ENCODE measurements at regions not wholly inside any gene's neighbourhood (a gene's known extent, or its start where the extent isn't known, plus 50 kb on each side); places are given as distances from the start of the nearest gene placed in this dataset.

- Histone ChIP-seq H3K27ac (ENCODE audit: low read depth, low read length, severe bottlenecking) (no peak overlapping the region), H3K4me1 (ENCODE audit: control insufficient read depth, insufficient read depth, low read length, poor library complexity, severe bottlenecking) (no peaks in the 10 kb centered on the region), H3K4me3 (ENCODE audit: extremely low read depth, insufficient read depth, low read length, poor library complexity, severe bottlenecking) (no peak overlapping the region), H3K9me3 (ENCODE audit: control insufficient read depth, low read length) (no peaks in the 10 kb centered on the region), H3K36me3 (ENCODE audit: control insufficient read depth, insufficient read depth, low read length) (no peaks in the 10 kb centered on the region)
- no CpG with 5 or more reads among the region's 2 CpGs for WGBS, 2 experiments (ENCODE audit: insufficient coverage in 2 of 2)
Measured at GRCh38 chr2:129101186-129101585, 782.5 kb upstream of the HS6ST1 start.

- 83 to 84% methylated on average over 9 to 11 of the region's 13 CpGs for WGBS, 2 experiments (ENCODE audit: insufficient coverage in 2 of 2)
Measured at GRCh38 chr2:129103936-129104878, 785.5 kb upstream of the HS6ST1 start.

GRCh38 chr2:129112181-129112580 lies 793.5 kb upstream of the HS6ST1 start:
- 89 to 94% methylated on average over 4 to 5 of the region's 6 CpGs for WGBS, 2 experiments (ENCODE audit: insufficient coverage in 2 of 2)
- H3K9me3 ChIP-seq (ENCODE audit: control insufficient read depth, low read length): no peaks in the 10 kb centered on the region
- no peak overlapping the region for H3K4me3 ChIP-seq (ENCODE audit: extremely low read depth, insufficient read depth, low read length, poor library complexity, severe bottlenecking)

More at GRCh38 chr2:129103936-129104878, 785.5 kb upstream of the HS6ST1 start:
- Histone ChIP-seq H3K4me1 (ENCODE audit: control insufficient read depth, insufficient read depth, low read length, poor library complexity, severe bottlenecking) (no peaks in the 10 kb centered on the region), H3K27ac (ENCODE audit: low read depth, low read length, severe bottlenecking) (no peak overlapping the region), H3K4me3 (ENCODE audit: extremely low read depth, insufficient read depth, low read length, poor library complexity, severe bottlenecking) (no peak overlapping the region), H3K36me3 (ENCODE audit: control insufficient read depth, insufficient read depth, low read length) (no peaks in the 10 kb centered on the region), H3K9me3 (ENCODE audit: control insufficient read depth, low read length) (no peaks in the 10 kb centered on the region)

DNA sequence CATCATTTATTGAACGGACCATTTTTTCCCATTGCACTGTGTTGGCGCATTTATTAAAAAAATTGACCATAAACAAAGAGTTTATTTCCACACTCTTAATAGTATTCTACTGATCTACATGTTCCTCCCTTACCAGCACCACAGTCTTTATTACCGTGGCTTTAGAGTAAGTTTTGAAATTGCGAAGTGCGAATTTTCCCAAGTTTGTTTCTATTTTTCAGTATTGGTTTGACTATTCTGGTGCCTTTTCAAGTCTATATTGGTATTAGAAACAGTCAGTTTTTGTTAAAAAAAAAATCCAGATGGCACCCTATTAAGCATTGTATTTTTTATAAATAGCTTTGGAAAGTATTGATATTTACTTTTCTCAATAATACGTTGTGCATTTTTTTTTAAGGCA lies 795.1 kb upstream of the HS6ST1 start:
- WGBS, 2 experiments (ENCODE audit: insufficient coverage in 2 of 2): 95% methylated on average over 4 of the region's 6 CpGs; no CpG with 5 or more reads in 1 of the 2 experiments
- Histone ChIP-seq H3K4me3 (ENCODE audit: extremely low read depth, insufficient read depth, low read length, poor library complexity, severe bottlenecking) (no peak overlapping the region), H3K36me3 (ENCODE audit: control insufficient read depth, insufficient read depth, low read length) (no peaks in the 10 kb centered on the region), H3K9me3 (ENCODE audit: control insufficient read depth, low read length) (no peaks in the 10 kb centered on the region), H3K27ac (ENCODE audit: low read depth, low read length, severe bottlenecking) (no peak overlapping the region), H3K4me1 (ENCODE audit: control insufficient read depth, insufficient read depth, low read length, poor library complexity, severe bottlenecking) (no peaks in the 10 kb centered on the region)

More at GRCh38 chr2:129112181-129112580, 793.5 kb upstream of the HS6ST1 start:
- no peak overlapping the region for H3K27ac ChIP-seq (ENCODE audit: low read depth, low read length, severe bottlenecking)
- no peaks in the 10 kb centered on the region for H3K4me1 ChIP-seq (ENCODE audit: control insufficient read depth, insufficient read depth, low read length, poor library complexity, severe bottlenecking)
- no peaks in the 10 kb centered on the region for H3K36me3 ChIP-seq (ENCODE audit: control insufficient read depth, insufficient read depth, low read length)

DNA sequence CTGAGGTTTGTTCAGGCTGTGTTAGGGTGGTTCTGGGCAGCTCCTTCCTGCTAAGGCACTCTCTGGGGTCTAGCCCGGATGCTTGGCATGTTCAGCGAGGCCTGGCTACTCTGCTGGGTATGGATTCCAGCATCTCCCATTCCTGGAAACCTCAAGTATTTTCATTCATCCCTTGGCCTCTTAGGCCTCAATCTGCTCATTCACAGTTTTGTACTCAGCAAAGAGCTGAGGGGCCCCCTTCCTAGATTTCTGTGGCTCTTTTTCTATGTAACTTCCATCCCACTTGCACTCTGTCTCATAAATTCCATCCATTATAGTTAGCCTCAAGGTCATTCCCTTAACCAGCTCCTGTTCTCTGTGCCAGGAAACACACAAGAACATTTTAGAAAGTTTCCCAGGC lies 798.8 kb upstream of the HS6ST1 start:
- WGBS, 2 experiments (ENCODE audit: insufficient coverage in 2 of 2): 79 to 94% methylated on average over 2 of the region's 2 CpGs
- Histone ChIP-seq H3K27ac (ENCODE audit: low read depth, low read length, severe bottlenecking) (no peak overlapping the region), H3K36me3 (ENCODE audit: control insufficient read depth, insufficient read depth, low read length) (no peaks in the 10 kb centered on the region)

GRCh38 chr2:129118296-129118695 lies 799.6 kb upstream of the HS6ST1 start:
- Histone ChIP-seq H3K27ac (ENCODE audit: low read depth, low read length, severe bottlenecking) (no peak overlapping the region), H3K36me3 (ENCODE audit: control insufficient read depth, insufficient read depth, low read length) (no peaks in the 10 kb centered on the region), H3K4me3 (ENCODE audit: extremely low read depth, insufficient read depth, low read length, poor library complexity, severe bottlenecking) (no peak overlapping the region), H3K4me1 (ENCODE audit: control insufficient read depth, insufficient read depth, low read length, poor library complexity, severe bottlenecking) (no peaks in the 10 kb centered on the region), H3K9me3 (ENCODE audit: control insufficient read depth, low read length) (no peaks in the 10 kb centered on the region)

More for the DNA sequence above, 798.8 kb upstream of the HS6ST1 start:
- Histone ChIP-seq H3K4me3 (ENCODE audit: extremely low read depth, insufficient read depth, low read length, poor library complexity, severe bottlenecking) (no peak overlapping the region), H3K4me1 (ENCODE audit: control insufficient read depth, insufficient read depth, low read length, poor library complexity, severe bottlenecking) (no peaks in the 10 kb centered on the region), H3K9me3 (ENCODE audit: control insufficient read depth, low read length) (no peaks in the 10 kb centered on the region)

DNA sequence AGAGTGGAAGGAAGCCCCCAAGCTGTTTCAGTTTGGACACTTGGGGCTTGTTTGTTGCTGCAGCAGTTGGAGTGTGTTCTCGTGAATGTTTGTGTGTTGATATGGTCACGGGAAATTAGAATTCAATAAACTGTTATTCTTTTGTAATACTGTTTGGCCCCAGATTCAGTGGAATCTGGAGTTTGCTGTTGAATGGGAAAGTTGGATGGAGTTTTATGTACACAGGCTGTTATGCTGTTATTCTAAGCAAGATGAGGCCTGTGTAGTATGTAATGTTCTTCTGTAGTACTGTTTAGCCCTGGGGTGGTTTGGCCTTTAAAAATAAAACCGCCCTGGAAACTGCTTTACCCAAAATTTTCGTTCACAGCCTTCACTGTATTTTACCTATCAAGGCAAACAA lies 810.4 kb upstream of the HS6ST1 start:
- Histone ChIP-seq H3K36me3 (ENCODE audit: control insufficient read depth, insufficient read depth, low read length) (no peaks in the 10 kb centered on the region), H3K27ac (ENCODE audit: low read depth, low read length, severe bottlenecking) (no peak overlapping the region), H3K4me3 (ENCODE audit: extremely low read depth, insufficient read depth, low read length, poor library complexity, severe bottlenecking) (no peak overlapping the region), H3K4me1 (ENCODE audit: control insufficient read depth, insufficient read depth, low read length, poor library complexity, severe bottlenecking) (peaks cover 5% of the 10 kb centered on the region), H3K9me3 (ENCODE audit: control insufficient read depth, low read length) (no peaks in the 10 kb centered on the region)
- WGBS, 2 experiments (ENCODE audit: insufficient coverage in 2 of 2): 86% methylated on average over 2 to 4 of the region's 4 CpGs

DNA sequence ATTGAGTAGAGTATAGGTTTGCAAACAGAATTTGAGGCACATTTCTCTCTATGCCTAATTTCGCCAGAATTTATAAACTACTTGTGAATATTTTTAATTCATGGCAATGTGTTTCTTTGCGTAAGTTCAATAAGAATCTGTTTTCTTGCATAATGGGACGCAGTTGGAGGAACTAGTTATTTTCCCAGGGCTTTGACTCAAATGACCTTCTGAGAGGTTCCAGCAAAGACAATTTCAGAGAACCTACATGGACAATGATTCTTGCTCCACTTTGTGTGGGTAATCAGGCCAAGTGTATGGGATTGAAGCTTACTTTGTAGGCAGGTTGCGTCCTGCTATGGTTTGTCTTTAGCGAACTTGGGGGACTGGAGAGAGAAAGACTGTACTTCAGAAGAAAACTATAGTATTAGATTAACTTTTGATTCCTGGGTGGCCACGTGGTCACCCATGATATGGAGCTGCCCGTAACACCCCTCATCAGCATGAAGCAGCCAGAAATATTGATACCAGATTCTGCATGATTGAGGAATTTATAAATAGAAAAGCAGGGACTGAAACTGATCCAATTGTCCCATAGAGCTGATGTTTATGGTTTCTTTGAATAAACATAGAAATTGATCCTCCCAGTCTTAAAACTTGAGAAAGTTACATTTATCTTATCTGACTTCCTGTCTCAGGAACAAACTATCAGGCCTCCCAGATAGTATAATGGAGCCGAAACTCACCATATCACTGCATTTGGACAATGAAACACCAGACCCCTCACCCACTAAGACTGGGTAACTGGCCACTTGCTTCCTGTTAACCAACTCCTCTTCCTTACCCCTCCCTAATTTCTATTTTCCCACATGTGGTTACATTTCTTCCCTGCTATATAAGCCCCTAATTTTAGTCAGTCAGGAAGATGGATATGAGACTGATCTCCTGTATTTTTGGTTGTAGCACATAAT lies 815.3 kb upstream of the HS6ST1 start:
- no peaks in the 10 kb centered on the region for H3K9me3 ChIP-seq (ENCODE audit: control insufficient read depth, low read length)
- H3K36me3 ChIP-seq (ENCODE audit: control insufficient read depth, insufficient read depth, low read length): no peaks in the 10 kb centered on the region
- H3K4me1 ChIP-seq (ENCODE audit: control insufficient read depth, insufficient read depth, low read length, poor library complexity, severe bottlenecking): peaks cover 16% of the 10 kb centered on the region
- 85 to 97% methylated on average over 3 to 5 of the region's 8 CpGs for WGBS, 2 experiments (ENCODE audit: insufficient coverage in 2 of 2)
- no peak overlapping the region for H3K4me3 ChIP-seq (ENCODE audit: extremely low read depth, insufficient read depth, low read length, poor library complexity, severe bottlenecking)
- peak overlapping the region; percentile 57 for H3K27ac ChIP-seq (ENCODE audit: low read depth, low read length, severe bottlenecking)

- H3K9me3 ChIP-seq (ENCODE audit: control insufficient read depth, low read length): no peaks in the 10 kb centered on the region
- WGBS, 2 experiments (ENCODE audit: insufficient coverage in 2 of 2): 100% methylated on average over 1 to 3 of the region's 5 CpGs
- no peak overlapping the region for H3K4me3 ChIP-seq (ENCODE audit: extremely low read depth, insufficient read depth, low read length, poor library complexity, severe bottlenecking)
- peaks cover 16% of the 10 kb centered on the region for H3K4me1 ChIP-seq (ENCODE audit: control insufficient read depth, insufficient read depth, low read length, poor library complexity, severe bottlenecking)
- no peak overlapping the region for H3K27ac ChIP-seq (ENCODE audit: low read depth, low read length, severe bottlenecking)
- no peaks in the 10 kb centered on the region for H3K36me3 ChIP-seq (ENCODE audit: control insufficient read depth, insufficient read depth, low read length)
Measured at GRCh38 chr2:129135017-129135416, 816.3 kb upstream of the HS6ST1 start.

GRCh38 chr2:129139380-129139779 lies 820.7 kb upstream of the HS6ST1 start:
- peaks cover 8% of the 10 kb centered on the region for H3K4me1 ChIP-seq (ENCODE audit: control insufficient read depth, insufficient read depth, low read length, poor library complexity, severe bottlenecking)
- no peaks in the 10 kb centered on the region for H3K9me3 ChIP-seq (ENCODE audit: control insufficient read depth, low read length)
- no peak overlapping the region for H3K4me3 ChIP-seq (ENCODE audit: extremely low read depth, insufficient read depth, low read length, poor library complexity, severe bottlenecking)
- H3K36me3 ChIP-seq (ENCODE audit: control insufficient read depth, insufficient read depth, low read length): no peaks in the 10 kb centered on the region
- 83 to 100% methylated on average over 1 of the region's 2 CpGs for WGBS, 2 experiments (ENCODE audit: insufficient coverage in 2 of 2)
- H3K27ac ChIP-seq (ENCODE audit: low read depth, low read length, severe bottlenecking): no peak overlapping the region
